GM23248 (cell line): ENCODE measurements at regions not wholly inside any gene's neighbourhood (a gene's known extent, or its start where the extent isn't known, plus 50 kb on each side); places are given as distances from the start of the nearest gene placed in this dataset.

ENCODE experiments used
- EZH2 ChIP-seq: fragments of 200-600 bp; sonication (generic); IDR thresholded peaks from 2 replicates; pipeline ENCODE4 v1.6.1; 2018; ENCODE audit warnings: antibody characterized with exemption, mild to moderate bottlenecking; ENCODE audit not compliant: insufficient read depth, poor library complexity, severe bottlenecking
- EZH2phosphoT487 ChIP-seq: fragments of 200-600 bp; sonication (generic); IDR thresholded peaks from 2 replicates; pipeline ENCODE4 v1.6.1; 2018; ENCODE audit warnings: antibody characterized with exemption, moderate library complexity, mild to moderate bottlenecking, low read depth; ENCODE audit not compliant: insufficient read depth

GRCh38 chr7:130909161-130909836, 175.3 kb upstream of the KLF14 start:
- no peak for TF ChIP-seq EZH2phosphoT487
- TF ChIP-seq EZH2, result no peak
